ENCODE measurements at regions not wholly inside any gene's neighbourhood (a gene's known extent, or its start where the extent isn't known, plus 50 kb on each side); places are given as distances from the start of the nearest gene placed in this dataset.

DNA sequence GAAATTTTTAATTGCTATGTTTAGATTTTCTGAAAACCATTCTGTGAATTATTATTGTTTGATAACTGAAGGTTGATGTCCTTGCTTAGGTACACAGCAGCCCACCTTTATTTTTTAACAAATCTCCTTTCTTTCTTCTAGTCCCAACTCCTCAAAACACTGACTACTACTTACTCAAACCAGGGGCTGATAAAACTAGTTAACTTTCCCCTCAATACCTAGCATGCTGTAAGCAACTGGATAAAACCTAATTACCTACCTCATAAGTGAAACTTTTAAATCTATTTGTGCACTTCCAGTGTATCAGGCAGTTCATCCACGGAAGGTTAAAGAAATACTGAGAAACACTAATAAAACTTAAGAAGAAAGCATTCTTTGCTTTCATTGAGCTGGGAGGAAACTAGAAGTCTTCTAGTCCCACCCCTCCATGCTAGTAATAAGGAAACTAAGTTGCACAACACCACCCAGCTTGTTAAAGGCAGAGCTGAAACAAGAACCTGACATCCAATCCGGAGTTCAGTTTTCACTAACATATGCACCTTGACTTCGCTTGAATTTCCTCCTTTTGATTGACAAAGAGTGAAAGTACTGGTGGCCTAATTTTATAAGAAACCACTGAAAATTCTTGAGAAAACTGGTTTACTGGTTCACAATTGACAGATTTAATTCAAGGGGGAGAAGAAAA, 180.2 kb upstream of the TET2 start:
- TF ChIP-seq EP300 (IDR thresholded peaks at IDR 0.05; ENCODE audit: borderline replicate concordance): no peak
- TF ChIP-seq TEAD4 (IDR thresholded peaks at IDR 0.05): no peak
- no peak for TF ChIP-seq CREB1 (IDR thresholded peaks at IDR 0.05; ENCODE audit: low read depth)
- TF ChIP-seq REST (IDR thresholded peaks at IDR 0.05; ENCODE audit: low read depth): no peak
- TF ChIP-seq, protein P1, sequence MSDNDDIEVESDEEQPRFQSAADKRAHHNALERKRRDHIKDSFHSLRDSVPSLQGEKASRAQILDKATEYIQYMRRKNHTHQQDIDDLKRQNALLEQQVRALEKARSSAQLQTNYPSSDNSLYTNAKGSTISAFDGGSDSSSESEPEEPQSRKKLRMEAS (IDR thresholded peaks at IDR 0.05): no peak
- no peak for TF ChIP-seq YY1 (IDR thresholded peaks at IDR 0.05; ENCODE audit: low read depth)
- TF ChIP-seq CEBPB (IDR thresholded peaks at IDR 0.05): peak; percentile 90
- no peak for TF ChIP-seq TAF1 (IDR thresholded peaks at IDR 0.05; ENCODE audit: low read depth)
- TF ChIP-seq RAD21 (IDR thresholded peaks at IDR 0.05; ENCODE audit: low read depth): no peak

Measured in Ishikawa (cell line).